Mesendoderm (in vitro differentiated cells): ENCODE measurements at regions not wholly inside any gene's neighbourhood (a gene's known extent, or its start where the extent isn't known, plus 50 kb on each side); places are given as distances from the start of the nearest gene placed in this dataset.

ENCODE experiments used
- DNase-seq: peaks from one replicate; pipeline ENCODE4 v3.0.0; 2013
- H2AK5ac ChIP-seq: 2 replicates; pipeline ENCODE4 v1.6.1; 2013; ENCODE audit warnings: low read length, inconsistent platforms
- H2BK120ac ChIP-seq: 2 replicates; pipeline ENCODE4 v1.6.1; 2013; ENCODE audit warnings: low read depth, mild to moderate bottlenecking, low read length, moderate library complexity, mixed read lengths
- H2BK15ac ChIP-seq: replicated peaks from 2 replicates; pipeline ENCODE4 v1.6.1; 2013; ENCODE audit warnings: low read depth, mild to moderate bottlenecking, moderate library complexity
- H2BK5ac ChIP-seq: 2 replicates; pipeline ENCODE4 v1.6.1; 2013; ENCODE audit warnings: low read length, inconsistent platforms
- H3K18ac ChIP-seq: 2 replicates; pipeline ENCODE4 v1.6.1; 2013; ENCODE audit warnings: mild to moderate bottlenecking, low read length, mixed read lengths
- H3K23ac ChIP-seq: one replicate; pipeline ENCODE4 v1.6.1; 2013; ENCODE audit warnings: low read length
- H3K27ac ChIP-seq: 2 replicates; pipeline ENCODE4 v1.5.1; 2013; ENCODE audit warnings: low read depth, mild to moderate bottlenecking, inconsistent platforms, low read length, moderate library complexity
- H3K27me3 ChIP-seq: 2 replicates; pipeline ENCODE4 v1.6.1; 2013; ENCODE audit warnings: low read length, control low read depth, mild to moderate bottlenecking, inconsistent platforms; ENCODE audit not compliant: insufficient read depth, poor library complexity
- H3K36me3 ChIP-seq: 2 replicates; pipeline ENCODE4 v1.6.1; 2013; ENCODE audit warnings: low read length, inconsistent platforms; ENCODE audit not compliant: control insufficient read depth, insufficient read depth
- H3K4ac ChIP-seq: one replicate; pipeline ENCODE4 v1.6.1; 2013; ENCODE audit warnings: low read depth, mild to moderate bottlenecking, low read length, moderate library complexity
- H3K4me1 ChIP-seq: 2 replicates; pipeline ENCODE4 v1.6.1; 2013; ENCODE audit warnings: low read depth, low read length, inconsistent platforms; ENCODE audit not compliant: control insufficient read depth
- H3K4me2 ChIP-seq: 2 replicates; pipeline ENCODE4 v1.6.1; 2013; ENCODE audit warnings: low read length
- H3K4me3 ChIP-seq: 2 replicates; pipeline ENCODE4 v1.5.1; 2013; ENCODE audit warnings: mild to moderate bottlenecking, low read length
- H3K56ac ChIP-seq: one replicate; pipeline ENCODE4 v1.6.1; 2013; ENCODE audit warnings: low read length
- H3K79me1 ChIP-seq: 2 replicates; pipeline ENCODE4 v1.6.1; 2013; ENCODE audit warnings: low read length, inconsistent platforms
- H3K79me2 ChIP-seq: 2 replicates; pipeline ENCODE4 v1.6.1; 2013; ENCODE audit warnings: mild to moderate bottlenecking, low read length; ENCODE audit not compliant: control insufficient read depth, insufficient read depth
- H3K9ac ChIP-seq: 2 replicates; pipeline ENCODE4 v1.6.1; 2013; ENCODE audit warnings: low read length, inconsistent platforms
- H4K5ac ChIP-seq: one replicate; pipeline ENCODE4 v1.6.1; 2013; ENCODE audit warnings: low read length
- H4K8ac ChIP-seq: one replicate; pipeline ENCODE4 v1.6.1; 2013; ENCODE audit warnings: low read depth, mild to moderate bottlenecking, control low read depth, low read length, moderate library complexity
- WGBS: extraction: QIAGEN DNeasy Blood & Tissue Kit; methylation state at CpG from one replicate; pipeline ENCODE4 v1.1.7; 2013; ENCODE audit warnings: low lambda C conversion rate, missing lambda C conversion rate; ENCODE audit not compliant: insufficient coverage; ENCODE audit errors: extremely low coverage; 5-methylcytosine and 5-hydroxymethylcytosine counted together

DNA sequence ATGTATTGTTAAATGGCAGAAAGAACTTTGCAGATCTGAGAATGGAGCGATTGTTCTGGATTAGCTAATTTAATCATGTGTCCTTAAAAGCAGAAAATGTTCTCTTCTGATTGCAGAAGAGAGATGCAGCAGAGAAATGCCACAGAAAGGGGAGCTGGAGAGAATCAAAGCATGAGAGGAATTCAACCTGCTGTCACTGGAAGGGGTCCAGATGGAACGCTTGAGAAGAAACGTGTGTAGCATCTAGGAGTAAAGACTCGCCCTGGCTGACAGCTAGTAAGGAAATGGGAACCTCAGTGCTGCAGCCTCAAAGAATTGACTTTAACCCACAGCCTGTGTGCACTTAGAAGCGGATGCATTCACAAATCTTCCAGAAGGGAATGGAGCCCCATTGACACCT is 502.8 kb downstream of the KLF12 start:
- H3K27me3 ChIP-seq = no peaks in the 10 kb centered on the region
- no peak overlapping the region for H3K4ac ChIP-seq
- H3K79me2 ChIP-seq = no peaks in the 10 kb centered on the region
- no peak overlapping the region for H3K9ac ChIP-seq
- H4K5ac ChIP-seq = no peak overlapping the region
- no peak overlapping the region for H3K18ac ChIP-seq
- no peak overlapping the region for H3K23ac ChIP-seq
- no peak overlapping the region for H2BK5ac ChIP-seq
- no CpG with 5 or more reads among the region's 5 CpGs for WGBS
- no peaks in the 10 kb centered on the region for H3K4me1 ChIP-seq
- no peak for DNase-seq
- H4K8ac ChIP-seq = no peak overlapping the region
- H3K27ac ChIP-seq = no peak overlapping the region
- no peaks in the 10 kb centered on the region for H3K36me3 ChIP-seq
- H3K4me3 ChIP-seq = no peak overlapping the region
- H3K56ac ChIP-seq = no peak overlapping the region
- no peak overlapping the region for H2BK15ac ChIP-seq
- no peak overlapping the region for H3K4me2 ChIP-seq
- no peaks in the 10 kb centered on the region for H3K79me1 ChIP-seq
- H2BK120ac ChIP-seq = no peak overlapping the region
- H2AK5ac ChIP-seq = no peak overlapping the region

DNA sequence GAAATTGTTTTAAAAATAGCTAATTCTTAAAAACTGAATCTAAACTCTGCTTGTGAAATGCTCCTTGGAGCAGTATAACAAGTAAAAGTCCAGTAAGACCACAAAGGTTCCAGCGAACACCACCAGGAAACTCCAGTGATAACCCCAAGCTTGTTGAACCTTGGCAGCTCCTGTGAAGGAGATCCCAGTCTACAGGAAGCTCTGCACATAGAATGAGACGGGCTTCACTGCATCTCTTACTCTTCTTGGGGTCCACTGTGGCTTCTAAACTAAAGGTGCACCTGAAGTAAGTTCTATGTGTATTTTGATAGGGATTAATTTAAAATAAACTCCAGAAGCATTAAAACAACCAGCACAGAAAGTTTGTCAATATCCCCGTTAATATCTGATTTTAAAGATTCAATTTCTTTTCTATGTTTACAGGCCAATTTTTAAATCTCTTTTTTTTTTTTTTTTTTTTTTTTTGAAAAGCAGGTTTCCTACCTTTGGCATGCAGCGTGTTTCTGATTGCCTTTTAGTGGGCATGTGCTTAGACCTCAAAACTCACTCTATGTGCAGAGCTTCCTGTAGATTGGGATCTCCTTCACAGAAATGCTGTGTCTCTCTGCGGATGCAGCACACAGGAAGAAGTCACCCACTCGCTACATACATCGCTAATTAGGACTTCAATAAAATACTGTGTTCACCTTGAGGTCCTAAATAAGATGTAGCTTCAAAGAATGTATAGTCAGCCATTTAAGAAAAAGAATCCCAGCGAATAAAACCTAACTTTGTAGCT is 508.5 kb downstream of the KLF12 start:
- Histone ChIP-seq H4K8ac (no peak overlapping the region), H2BK120ac (no peak overlapping the region), H3K79me2 (no peaks in the 10 kb centered on the region), H3K23ac (no peak overlapping the region), H3K4me3 (no peak overlapping the region), H4K5ac (no peak overlapping the region), H3K4ac (no peak overlapping the region), H2AK5ac (no peak overlapping the region), H3K4me2 (no peak overlapping the region), H3K18ac (no peak overlapping the region), H3K27me3 (no peaks in the 10 kb centered on the region), H3K79me1 (no peaks in the 10 kb centered on the region), H3K4me1 (no peaks in the 10 kb centered on the region), H2BK15ac (no peak overlapping the region), H3K56ac (no peak overlapping the region), H2BK5ac (no peak overlapping the region), H3K36me3 (no peaks in the 10 kb centered on the region), H3K27ac (no peak overlapping the region), H3K9ac (no peak overlapping the region)
- WGBS = no CpG with 5 or more reads among the region's 8 CpGs
- DNase-seq = no peak

DNA sequence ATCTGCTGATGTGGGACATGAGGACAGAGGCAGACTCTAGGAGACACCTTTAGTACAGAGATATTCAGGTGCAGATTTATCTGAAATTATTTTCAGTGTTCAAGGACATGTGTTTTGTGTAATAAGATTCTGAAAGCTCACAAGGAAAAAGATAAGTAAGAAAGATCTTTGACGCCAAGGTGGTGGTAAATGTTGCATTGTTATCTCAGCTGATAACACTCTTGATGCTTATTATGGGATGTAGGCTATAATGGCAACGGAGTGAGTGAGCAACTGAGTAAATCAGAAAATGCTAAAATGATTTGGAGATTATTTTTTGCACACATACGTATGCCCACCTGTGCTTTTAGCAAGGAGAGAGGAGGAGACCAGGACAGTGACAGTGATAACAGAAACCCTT is 510.9 kb downstream of the KLF12 start:
- Histone ChIP-seq H3K18ac (no peak overlapping the region), H3K4me3 (no peak overlapping the region), H2BK5ac (no peak overlapping the region), H3K4me2 (no peak overlapping the region), H3K56ac (no peak overlapping the region), H3K9ac (no peak overlapping the region), H3K27ac (no peak overlapping the region), H3K4me1 (no peaks in the 10 kb centered on the region), H3K79me1 (no peaks in the 10 kb centered on the region), H3K4ac (no peak overlapping the region), H3K23ac (no peak overlapping the region), H3K79me2 (no peaks in the 10 kb centered on the region), H3K27me3 (no peaks in the 10 kb centered on the region), H4K8ac (no peak overlapping the region), H4K5ac (no peak overlapping the region), H3K36me3 (no peaks in the 10 kb centered on the region), H2AK5ac (no peak overlapping the region), H2BK120ac (no peak overlapping the region), H2BK15ac (no peak overlapping the region)
- no CpG with 5 or more reads among the region's 3 CpGs for WGBS
- no peak for DNase-seq

- no CpG with 5 or more reads among the region's 3 CpGs for WGBS
- Histone ChIP-seq H2AK5ac (no peak overlapping the region), H3K4ac (no peak overlapping the region), H4K5ac (no peak overlapping the region), H2BK15ac (no peak overlapping the region), H3K4me3 (no peak overlapping the region), H3K79me2 (no peaks in the 10 kb centered on the region), H2BK120ac (no peak overlapping the region), H3K79me1 (no peaks in the 10 kb centered on the region), H3K27me3 (no peaks in the 10 kb centered on the region), H3K18ac (no peak overlapping the region), H3K9ac (no peak overlapping the region), H3K4me2 (no peak overlapping the region), H3K4me1 (no peaks in the 10 kb centered on the region), H3K27ac (no peak overlapping the region), H2BK5ac (no peak overlapping the region), H4K8ac (no peak overlapping the region), H3K23ac (no peak overlapping the region), H3K36me3 (no peaks in the 10 kb centered on the region), H3K56ac (no peak overlapping the region)
- no peak for DNase-seq
These were observed 511.8 kb downstream of the KLF12 start for GRCh38 chr13:73622381-73622780.

DNA sequence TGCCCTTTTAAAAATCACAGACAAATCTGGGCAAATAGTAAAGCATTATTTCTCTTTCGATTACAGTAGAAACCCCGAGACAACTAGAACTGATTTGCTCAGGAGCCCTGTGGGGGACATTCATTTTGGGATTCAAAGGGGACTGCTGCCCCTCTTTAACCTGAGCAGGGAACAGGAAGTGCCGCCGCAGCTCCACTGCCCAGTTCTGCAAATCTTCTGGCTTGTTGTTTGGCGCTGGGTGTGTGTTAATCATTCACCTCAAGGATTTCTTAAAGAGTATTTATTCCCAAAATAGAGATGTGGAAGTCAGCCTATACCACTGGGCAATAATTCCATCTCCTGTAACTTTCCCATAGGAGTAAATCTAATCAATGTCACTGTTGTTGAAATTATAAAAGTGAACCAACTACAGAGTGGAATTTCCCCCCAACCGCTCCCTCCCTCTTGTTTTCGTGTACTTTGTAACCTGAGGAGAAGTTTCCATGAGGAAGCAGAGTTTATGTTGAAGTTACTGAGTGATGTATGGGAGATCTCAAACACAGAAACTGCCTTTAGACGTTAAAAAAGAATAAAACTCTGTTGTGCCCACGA is 515.8 kb downstream of the KLF12 start:
- Histone ChIP-seq H3K27ac (no peak overlapping the region), H3K79me1 (no peaks in the 10 kb centered on the region), H3K79me2 (no peaks in the 10 kb centered on the region), H2BK15ac (no peak overlapping the region), H3K9ac (no peak overlapping the region), H3K4me3 (no peak overlapping the region), H3K56ac (no peak overlapping the region), H4K5ac (no peak overlapping the region), H4K8ac (no peak overlapping the region), H3K23ac (no peak overlapping the region), H3K4ac (no peak overlapping the region), H3K4me2 (no peak overlapping the region), H3K4me1 (no peaks in the 10 kb centered on the region), H3K36me3 (no peaks in the 10 kb centered on the region), H3K27me3 (no peaks in the 10 kb centered on the region), H3K18ac (no peak overlapping the region), H2BK5ac (no peak overlapping the region), H2AK5ac (no peak overlapping the region), H2BK120ac (no peak overlapping the region)
- WGBS = no CpG with 5 or more reads among the region's 9 CpGs
- no peak for DNase-seq

DNA sequence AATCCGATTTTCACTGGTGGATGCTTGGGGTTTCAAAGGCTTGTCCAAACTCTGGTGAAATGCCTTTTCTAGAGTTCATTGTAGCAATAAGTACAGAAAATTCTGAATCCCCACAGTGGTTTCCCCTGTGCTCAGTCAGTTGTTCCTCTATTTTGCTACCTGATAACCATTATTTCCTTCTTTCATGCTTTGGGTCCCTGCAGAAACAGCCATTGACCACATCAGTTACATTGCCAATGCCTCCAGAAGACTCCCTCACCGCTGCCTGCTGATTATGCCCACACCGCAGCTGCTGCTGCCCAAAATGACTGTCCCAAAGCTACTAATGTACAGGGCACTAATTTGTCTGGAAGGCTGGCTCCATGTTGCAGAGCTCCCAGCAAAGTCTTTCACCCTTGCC is 517.3 kb downstream of the KLF12 start:
- H3K79me2 ChIP-seq = no peaks in the 10 kb centered on the region
- no peak overlapping the region for H2BK15ac ChIP-seq
- H3K79me1 ChIP-seq = no peaks in the 10 kb centered on the region
- no peaks in the 10 kb centered on the region for H3K36me3 ChIP-seq
- H3K27me3 ChIP-seq = no peaks in the 10 kb centered on the region
- no CpG with 5 or more reads among the region's 3 CpGs for WGBS
- H3K27ac ChIP-seq = no peak overlapping the region
- no peak overlapping the region for H3K9ac ChIP-seq
- H4K5ac ChIP-seq = no peak overlapping the region
- no peak overlapping the region for H3K56ac ChIP-seq
- H2BK5ac ChIP-seq = no peak overlapping the region
- H2AK5ac ChIP-seq = no peak overlapping the region
- no peak overlapping the region for H3K23ac ChIP-seq
- no peak overlapping the region for H4K8ac ChIP-seq
- no peak for DNase-seq
- no peak overlapping the region for H3K18ac ChIP-seq
- no peak overlapping the region for H3K4me3 ChIP-seq
- H2BK120ac ChIP-seq = no peak overlapping the region
- no peaks in the 10 kb centered on the region for H3K4me1 ChIP-seq
- H3K4ac ChIP-seq = no peak overlapping the region
- no peak overlapping the region for H3K4me2 ChIP-seq
